ENCODE measurements at regions not wholly inside any gene's neighbourhood (a gene's known extent, or its start where the extent isn't known, plus 50 kb on each side); places are given as distances from the start of the nearest gene placed in this dataset.

DNA sequence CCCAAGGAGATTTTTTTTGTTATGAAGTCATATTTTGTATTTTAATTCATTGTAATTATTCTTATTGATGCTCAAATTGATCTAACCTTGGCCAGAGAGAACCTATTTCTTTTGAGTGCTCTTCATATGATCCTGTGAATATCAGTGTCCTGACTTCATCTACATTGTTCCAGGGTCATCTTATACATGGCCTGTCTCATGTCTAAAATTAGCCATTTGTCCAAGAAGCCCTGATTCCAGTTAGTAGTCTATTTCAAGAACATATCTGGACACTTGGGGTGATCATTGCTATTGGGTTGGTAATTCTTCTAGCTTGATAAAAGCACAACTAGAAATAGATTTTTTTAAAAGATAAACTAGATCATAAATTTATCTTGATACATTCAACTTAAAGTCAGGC is 266.2 kb downstream of the SPRY1 start:
- TF ChIP-seq, protein P1, sequence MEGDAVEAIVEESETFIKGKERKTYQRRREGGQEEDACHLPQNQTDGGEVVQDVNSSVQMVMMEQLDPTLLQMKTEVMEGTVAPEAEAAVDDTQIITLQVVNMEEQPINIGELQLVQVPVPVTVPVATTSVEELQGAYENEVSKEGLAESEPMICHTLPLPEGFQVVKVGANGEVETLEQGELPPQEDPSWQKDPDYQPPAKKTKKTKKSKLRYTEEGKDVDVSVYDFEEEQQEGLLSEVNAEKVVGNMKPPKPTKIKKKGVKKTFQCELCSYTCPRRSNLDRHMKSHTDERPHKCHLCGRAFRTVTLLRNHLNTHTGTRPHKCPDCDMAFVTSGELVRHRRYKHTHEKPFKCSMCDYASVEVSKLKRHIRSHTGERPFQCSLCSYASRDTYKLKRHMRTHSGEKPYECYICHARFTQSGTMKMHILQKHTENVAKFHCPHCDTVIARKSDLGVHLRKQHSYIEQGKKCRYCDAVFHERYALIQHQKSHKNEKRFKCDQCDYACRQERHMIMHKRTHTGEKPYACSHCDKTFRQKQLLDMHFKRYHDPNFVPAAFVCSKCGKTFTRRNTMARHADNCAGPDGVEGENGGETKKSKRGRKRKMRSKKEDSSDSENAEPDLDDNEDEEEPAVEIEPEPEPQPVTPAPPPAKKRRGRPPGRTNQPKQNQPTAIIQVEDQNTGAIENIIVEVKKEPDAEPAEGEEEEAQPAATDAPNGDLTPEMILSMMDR (conservative IDR thresholded peaks at IDR 0.05; ENCODE audit: low read length), result no peak
- no peak for TF ChIP-seq EZH2phosphoT487 (IDR thresholded peaks at IDR 0.05; ENCODE audit: borderline replicate concordance, low read depth, low read length)

Measured in OCI-LY7 (cell line).